C4-2B (cell line): ENCODE measurements at regions not wholly inside any gene's neighbourhood (a gene's known extent, or its start where the extent isn't known, plus 50 kb on each side); places are given as distances from the start of the nearest gene placed in this dataset.

ENCODE experiments used
- ZFX ChIP-seq: fragments of 450-650 bp; IDR thresholded peaks from 2 replicates; pipeline ENCODE4 v1.6.1; 2017
- TF ChIP-seq, protein P1 (sequence below): fragments of 450-650 bp; conservative IDR thresholded peaks from 2 replicates; pipeline ENCODE4 v1.5.1; 2017; ENCODE audit warnings: mild to moderate bottlenecking

DNA sequence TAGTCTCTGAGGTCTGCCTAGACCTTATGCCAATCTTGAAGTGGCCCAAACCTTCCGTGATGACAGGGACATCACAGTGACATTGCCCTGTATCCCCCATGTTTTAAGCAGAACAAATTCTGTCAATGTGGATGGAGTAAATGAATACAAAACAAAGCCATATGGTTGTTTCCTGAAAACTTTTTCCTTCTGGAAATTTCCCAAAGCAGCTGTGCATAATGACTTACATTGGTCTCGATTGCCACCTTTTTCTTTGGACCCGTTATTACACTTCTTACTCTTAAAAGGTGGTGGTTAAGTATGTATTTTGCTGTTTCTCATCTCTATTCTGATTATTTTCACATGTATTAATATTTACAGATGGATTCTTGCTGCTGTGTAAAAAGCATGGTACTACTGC lies 411.2 kb upstream of the KLF6 start:
- TF ChIP-seq, protein P1, sequence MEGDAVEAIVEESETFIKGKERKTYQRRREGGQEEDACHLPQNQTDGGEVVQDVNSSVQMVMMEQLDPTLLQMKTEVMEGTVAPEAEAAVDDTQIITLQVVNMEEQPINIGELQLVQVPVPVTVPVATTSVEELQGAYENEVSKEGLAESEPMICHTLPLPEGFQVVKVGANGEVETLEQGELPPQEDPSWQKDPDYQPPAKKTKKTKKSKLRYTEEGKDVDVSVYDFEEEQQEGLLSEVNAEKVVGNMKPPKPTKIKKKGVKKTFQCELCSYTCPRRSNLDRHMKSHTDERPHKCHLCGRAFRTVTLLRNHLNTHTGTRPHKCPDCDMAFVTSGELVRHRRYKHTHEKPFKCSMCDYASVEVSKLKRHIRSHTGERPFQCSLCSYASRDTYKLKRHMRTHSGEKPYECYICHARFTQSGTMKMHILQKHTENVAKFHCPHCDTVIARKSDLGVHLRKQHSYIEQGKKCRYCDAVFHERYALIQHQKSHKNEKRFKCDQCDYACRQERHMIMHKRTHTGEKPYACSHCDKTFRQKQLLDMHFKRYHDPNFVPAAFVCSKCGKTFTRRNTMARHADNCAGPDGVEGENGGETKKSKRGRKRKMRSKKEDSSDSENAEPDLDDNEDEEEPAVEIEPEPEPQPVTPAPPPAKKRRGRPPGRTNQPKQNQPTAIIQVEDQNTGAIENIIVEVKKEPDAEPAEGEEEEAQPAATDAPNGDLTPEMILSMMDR = no peak
- no peak for TF ChIP-seq ZFX
